ENCODE measurements at regions not wholly inside any gene's neighbourhood (a gene's known extent, or its start where the extent isn't known, plus 50 kb on each side); places are given as distances from the start of the nearest gene placed in this dataset.

- no peaks in the 10 kb centered on the region for H3K9me3 ChIP-seq
- H3K36me3 ChIP-seq: no peaks in the 10 kb centered on the region
- no peak for TF ChIP-seq CTCF (IDR thresholded peaks at IDR 0.05)
- TF ChIP-seq POLR2A (IDR thresholded peaks at IDR 0.05): no peak
- no peak overlapping the region for H3K4me3 ChIP-seq
- no peak overlapping the region for H3K27ac ChIP-seq
- no peak for DNase-seq
- no peaks in the 10 kb centered on the region for H3K27me3 ChIP-seq
- no peaks in the 10 kb centered on the region for H3K4me1 ChIP-seq
These were observed 513.6 kb downstream of the HINT1 start for GRCh38 chr5:130651440-130651839.

GRCh38 chr5:130643321-130643720, 521.7 kb downstream of the HINT1 start:
- Histone ChIP-seq H3K9me3 (no peaks in the 10 kb centered on the region), H3K4me3 (no peak overlapping the region), H3K4me1 (no peaks in the 10 kb centered on the region), H3K27me3 (no peaks in the 10 kb centered on the region), H3K36me3 (no peaks in the 10 kb centered on the region), H3K27ac (no peak overlapping the region)
- no peak for DNase-seq
- TF ChIP-seq POLR2A (IDR thresholded peaks at IDR 0.05): no peak
- no peak for TF ChIP-seq CTCF (IDR thresholded peaks at IDR 0.05)

GRCh38 chr5:130642461-130642860, 522.6 kb downstream of the HINT1 start:
- H3K27me3 ChIP-seq: no peaks in the 10 kb centered on the region
- DNase-seq: no peak
- H3K27ac ChIP-seq: no peak overlapping the region
- H3K9me3 ChIP-seq: no peaks in the 10 kb centered on the region
- no peaks in the 10 kb centered on the region for H3K4me1 ChIP-seq
- H3K4me3 ChIP-seq: no peak overlapping the region
- TF ChIP-seq POLR2A (IDR thresholded peaks at IDR 0.05) (no peak), CTCF (IDR thresholded peaks at IDR 0.05) (no peak)
- H3K36me3 ChIP-seq: no peaks in the 10 kb centered on the region

- no peak for TF ChIP-seq CTCF (IDR thresholded peaks at IDR 0.05)
- no peak for TF ChIP-seq POLR2A (IDR thresholded peaks at IDR 0.05)
- Histone ChIP-seq H3K27me3 (no peaks in the 10 kb centered on the region), H3K4me3 (no peak overlapping the region), H3K36me3 (no peaks in the 10 kb centered on the region), H3K4me1 (no peaks in the 10 kb centered on the region), H3K27ac (no peak overlapping the region), H3K9me3 (no peaks in the 10 kb centered on the region)
- no peak for DNase-seq
These were observed 537.9 kb downstream of the HINT1 start for GRCh38 chr5:130627145-130627544.

- Histone ChIP-seq H3K27ac (no peak overlapping the region), H3K9me3 (no peaks in the 10 kb centered on the region), H3K36me3 (no peaks in the 10 kb centered on the region), H3K27me3 (no peaks in the 10 kb centered on the region), H3K4me1 (no peaks in the 10 kb centered on the region), H3K4me3 (no peak overlapping the region)
- TF ChIP-seq POLR2A (IDR thresholded peaks at IDR 0.05): no peak
- TF ChIP-seq CTCF (IDR thresholded peaks at IDR 0.05): no peak
- DNase-seq: no peak
These were observed 540.3 kb downstream of the HINT1 start for GRCh38 chr5:130624805-130625204.

- DNase-seq: no peak
- Histone ChIP-seq H3K4me3 (no peak overlapping the region), H3K27ac (no peak overlapping the region), H3K9me3 (no peaks in the 10 kb centered on the region), H3K27me3 (no peaks in the 10 kb centered on the region), H3K4me1 (no peaks in the 10 kb centered on the region), H3K36me3 (no peaks in the 10 kb centered on the region)
- TF ChIP-seq CTCF (IDR thresholded peaks at IDR 0.05) (no peak), POLR2A (IDR thresholded peaks at IDR 0.05) (no peak)
These were observed 548.9 kb downstream of the HINT1 start for GRCh38 chr5:130616161-130616560.
